Activated T-helper 1 cell treated with anti-CD3 and anti-CD28 coated beads, Interleukin-12 subunit alpha, Interleukin-12 subunit beta, Interleukin-2, Interleukin-4 antibody, amounts not matched to agents 30 ng/mL and 10 ng/mL and 1 ng/mL, durations not matched to agents 14 hours and 24 hours and 36 hours (primary cell): ENCODE measurements at regions not wholly inside any gene's neighbourhood (a gene's known extent, or its start where the extent isn't known, plus 50 kb on each side); places are given as distances from the start of the nearest gene placed in this dataset.
"Not testable (repeated sequence)": the region's sequence is repeated elsewhere in the genome, so short reads cannot be mapped to it uniquely, and the experiment has no call there.

Source experiments
- DNase-seq: peaks from one replicate; pipeline ENCODE4 v3.0.0; 2021; ENCODE audit warnings: low spot score
- H3K27ac Mint-ChIP-seq: one replicate; pipeline ENCODE4 v1.8.0; 2021; ENCODE audit warnings: mild to moderate bottlenecking, mixed read lengths
- H3K27me3 Mint-ChIP-seq: one replicate; pipeline ENCODE4 v1.8.0; 2022; ENCODE audit warnings: mild to moderate bottlenecking, moderate library complexity, mixed read lengths; ENCODE audit not compliant: insufficient read depth
- H3K36me3 Mint-ChIP-seq: one replicate; pipeline ENCODE4 v1.8.0; 2021; ENCODE audit warnings: low read depth, mixed read lengths
- H3K4me1 Mint-ChIP-seq: one replicate; pipeline ENCODE4 v1.8.0; 2021; ENCODE audit warnings: low read depth, mixed read lengths
- H3K4me3 Mint-ChIP-seq: one replicate; pipeline ENCODE4 v1.8.0; 2021; ENCODE audit warnings: mild to moderate bottlenecking, moderate library complexity, mixed read lengths
- H3K9me3 Mint-ChIP-seq: one replicate; pipeline ENCODE4 v1.8.0; 2021; ENCODE audit warnings: mixed read lengths
- intact Hi-C: fragments of 100-400 bp; cut with micrococcal nuclease; formaldehyde crosslinking; loops from one replicate; pipeline ENCODE4 v1.15.1; 2024

GRCh38 chr5:145637396-145637795 is 197.7 kb downstream of the PRELID2 start:
- peaks cover 5% of the 10 kb centered on the region for H3K9me3 Mint-ChIP-seq
- no peaks in the 10 kb centered on the region for H3K4me1 Mint-ChIP-seq
- H3K27me3 Mint-ChIP-seq, result no peaks in the 10 kb centered on the region
- no peaks in the 10 kb centered on the region for H3K36me3 Mint-ChIP-seq
- no peak overlapping the region for H3K27ac Mint-ChIP-seq
- no peak overlapping the region for H3K4me3 Mint-ChIP-seq
- intact Hi-C loops, result no loop called here
- DNase-seq, result no peak

- H3K4me3 Mint-ChIP-seq, result no peak overlapping the region
- no peaks in the 10 kb centered on the region for H3K27me3 Mint-ChIP-seq
- peaks cover 5% of the 10 kb centered on the region for H3K9me3 Mint-ChIP-seq
- H3K36me3 Mint-ChIP-seq, result no peaks in the 10 kb centered on the region
- intact Hi-C loops, result no loop called here
- H3K4me1 Mint-ChIP-seq, result no peaks in the 10 kb centered on the region
- no peak overlapping the region for H3K27ac Mint-ChIP-seq
- no peak for DNase-seq
Measured at GRCh38 chr5:145636371-145636770, 198.8 kb downstream of the PRELID2 start.

GRCh38 chr5:145633474-145633873 is 201.7 kb downstream of the PRELID2 start:
- no peak overlapping the region for H3K4me3 Mint-ChIP-seq
- no peaks in the 10 kb centered on the region for H3K36me3 Mint-ChIP-seq
- no peaks in the 10 kb centered on the region for H3K4me1 Mint-ChIP-seq
- H3K27ac Mint-ChIP-seq, result no peak overlapping the region
- no peaks in the 10 kb centered on the region for H3K27me3 Mint-ChIP-seq
- DNase-seq, result no peak
- peaks cover 2% of the 10 kb centered on the region for H3K9me3 Mint-ChIP-seq
- intact Hi-C loops, result no loop called here

- intact Hi-C loops, result no loop called here
- no peaks in the 10 kb centered on the region for H3K9me3 Mint-ChIP-seq
- H3K27ac Mint-ChIP-seq, result no peak overlapping the region
- H3K27me3 Mint-ChIP-seq, result no peaks in the 10 kb centered on the region
- H3K36me3 Mint-ChIP-seq, result no peaks in the 10 kb centered on the region
- H3K4me1 Mint-ChIP-seq, result no peaks in the 10 kb centered on the region
- H3K4me3 Mint-ChIP-seq, result no peak overlapping the region
- DNase-seq, result no peak
Measured at GRCh38 chr5:145632701-145633100, 202.4 kb downstream of the PRELID2 start.

GRCh38 chr5:145629047-145629446 is 206.1 kb downstream of the PRELID2 start:
- H3K4me1 Mint-ChIP-seq, result no peaks in the 10 kb centered on the region
- no peak overlapping the region for H3K27ac Mint-ChIP-seq
- intact Hi-C loops, result no loop called here
- no peaks in the 10 kb centered on the region for H3K36me3 Mint-ChIP-seq
- peaks cover 7% of the 10 kb centered on the region for H3K9me3 Mint-ChIP-seq
- H3K27me3 Mint-ChIP-seq, result no peaks in the 10 kb centered on the region
- no peak for DNase-seq
- H3K4me3 Mint-ChIP-seq, result no peak overlapping the region

- intact Hi-C loops, result no loop called here
- Mint-ChIP-seq H3K4me1 (no peaks in the 10 kb centered on the region), H3K9me3 (peaks cover 7% of the 10 kb centered on the region)
Measured at GRCh38 chr5:145628525-145628924, 206.6 kb downstream of the PRELID2 start.

GRCh38 chr5:145619806-145620310 is 215.3 kb downstream of the PRELID2 start:
- intact Hi-C loops, result no loop called here
- Mint-ChIP-seq H3K4me1 (no peaks in the 10 kb centered on the region), H3K27me3 (no peaks in the 10 kb centered on the region), H3K9me3 (no peaks in the 10 kb centered on the region), H3K27ac (no peak overlapping the region), H3K4me3 (no peak overlapping the region), H3K36me3 (no peaks in the 10 kb centered on the region)
- DNase-seq, result no peak

More at GRCh38 chr5:145628525-145628924, 206.6 kb downstream of the PRELID2 start:
- Mint-ChIP-seq H3K36me3 (no peaks in the 10 kb centered on the region), H3K27ac (no peak overlapping the region), H3K4me3 (no peak overlapping the region), H3K27me3 (no peaks in the 10 kb centered on the region)
- DNase-seq, result no peak

- H3K4me3 Mint-ChIP-seq, H3K4me1 Mint-ChIP-seq, H3K36me3 Mint-ChIP-seq, H3K27ac Mint-ChIP-seq, intact Hi-C loops, DNase-seq, H3K27me3 Mint-ChIP-seq, H3K9me3 Mint-ChIP-seq: not testable (repeated sequence)
Measured at GRCh38 chr5:145616739-145617138, 218.4 kb downstream of the PRELID2 start.

GRCh38 chr5:145598983-145599382 is 236.2 kb downstream of the PRELID2 start:
- no peaks in the 10 kb centered on the region for H3K27me3 Mint-ChIP-seq
- H3K27ac Mint-ChIP-seq, result no peak overlapping the region
- no peaks in the 10 kb centered on the region for H3K4me1 Mint-ChIP-seq
- no peaks in the 10 kb centered on the region for H3K36me3 Mint-ChIP-seq
- no peaks in the 10 kb centered on the region for H3K9me3 Mint-ChIP-seq
- no peak for DNase-seq
- no peak overlapping the region for H3K4me3 Mint-ChIP-seq
- intact Hi-C loops, result no loop called here

- Mint-ChIP-seq H3K36me3 (no peaks in the 10 kb centered on the region), H3K27ac (no peak overlapping the region), H3K4me1 (no peaks in the 10 kb centered on the region), H3K9me3 (no peaks in the 10 kb centered on the region), H3K27me3 (no peaks in the 10 kb centered on the region), H3K4me3 (no peak overlapping the region)
- no peak for DNase-seq
- intact Hi-C loops, result no loop called here
Measured at GRCh38 chr5:145598184-145598583, 237.0 kb downstream of the PRELID2 start.

- H3K9me3 Mint-ChIP-seq, result no peaks in the 10 kb centered on the region
- H3K4me3 Mint-ChIP-seq, result no peak overlapping the region
- no peaks in the 10 kb centered on the region for H3K4me1 Mint-ChIP-seq
- intact Hi-C loops, result no loop called here
- H3K27ac Mint-ChIP-seq, result no peak overlapping the region
- no peaks in the 10 kb centered on the region for H3K27me3 Mint-ChIP-seq
- no peak for DNase-seq
- H3K36me3 Mint-ChIP-seq, result no peaks in the 10 kb centered on the region
Measured at GRCh38 chr5:145591578-145591977, 243.6 kb downstream of the PRELID2 start.

- no peaks in the 10 kb centered on the region for H3K9me3 Mint-ChIP-seq
- no peaks in the 10 kb centered on the region for H3K27me3 Mint-ChIP-seq
- H3K4me3 Mint-ChIP-seq, result no peak overlapping the region
- H3K4me1 Mint-ChIP-seq, result no peaks in the 10 kb centered on the region
- no peaks in the 10 kb centered on the region for H3K36me3 Mint-ChIP-seq
- intact Hi-C loops, result no loop called here
- no peak overlapping the region for H3K27ac Mint-ChIP-seq
- DNase-seq, result no peak
Measured at GRCh38 chr5:145589063-145589462, 246.1 kb downstream of the PRELID2 start.

GRCh38 chr5:145588558-145588957 is 246.6 kb downstream of the PRELID2 start:
- no peak overlapping the region for H3K27ac Mint-ChIP-seq
- no peak overlapping the region for H3K4me3 Mint-ChIP-seq
- H3K27me3 Mint-ChIP-seq, result no peaks in the 10 kb centered on the region
- H3K9me3 Mint-ChIP-seq, result no peaks in the 10 kb centered on the region
- DNase-seq, result no peak
- no peaks in the 10 kb centered on the region for H3K4me1 Mint-ChIP-seq
- intact Hi-C loops, result no loop called here
- no peaks in the 10 kb centered on the region for H3K36me3 Mint-ChIP-seq

- no peaks in the 10 kb centered on the region for H3K27me3 Mint-ChIP-seq
- no peaks in the 10 kb centered on the region for H3K9me3 Mint-ChIP-seq
- no peak overlapping the region for H3K27ac Mint-ChIP-seq
- no peak overlapping the region for H3K4me3 Mint-ChIP-seq
- DNase-seq, result no peak
- H3K4me1 Mint-ChIP-seq, result no peaks in the 10 kb centered on the region
- H3K36me3 Mint-ChIP-seq, result no peaks in the 10 kb centered on the region
- intact Hi-C loops, result no loop called here
Measured at GRCh38 chr5:145588113-145588512, 247.0 kb downstream of the PRELID2 start.
